CD14-positive monocyte (primary cell): ENCODE measurements at regions not wholly inside any gene's neighbourhood (a gene's known extent, or its start where the extent isn't known, plus 50 kb on each side); places are given as distances from the start of the nearest gene placed in this dataset.

Source experiments
- DNase-seq, 3 donors: peaks; one replicate each; pipeline ENCODE4 v3.0.0-alpha.2; 2011 to 2022
- H2AFZ ChIP-seq: 2 replicates; pipeline ENCODE4 v1.6.0; 2012; ENCODE audit warnings: mild to moderate bottlenecking, low read depth, low read length, inconsistent platforms; ENCODE audit not compliant: insufficient read depth, poor library complexity, severe bottlenecking
- H3K27ac ChIP-seq, 2 donors: 1 replicate in 1 of 2; 2 replicates in 1 of 2; pipeline ENCODE4 v1.5.1; 2012 to 2013; ENCODE audit warnings: low read length in 2 of 2, control low read depth in 1 of 2, inconsistent platforms in 1 of 2, low read depth in 1 of 2, mild to moderate bottlenecking in 1 of 2
- H3K27me3 ChIP-seq, 2 donors: one replicate each; pipeline versions ENCODE4 v1.6.0 to v1.6.1; 2011 to 2013; ENCODE audit warnings: low read length in 2 of 2; ENCODE audit not compliant: control insufficient read depth in 2 of 2, insufficient read depth in 2 of 2
- H3K36me3 ChIP-seq, 2 donors: replicated peaks in 1 of 2; 1 replicate in 1 of 2; 2 replicates in 1 of 2; pipeline versions ENCODE4 v1.5.1 to v1.6.1; 2012 to 2013; ENCODE audit warnings: low read length in 2 of 2, control low read depth in 1 of 2, inconsistent platforms in 1 of 2, mild to moderate bottlenecking in 1 of 2; ENCODE audit not compliant: insufficient read depth in 2 of 2, control insufficient read depth in 1 of 2
- H3K4me1 ChIP-seq, 2 donors: 1 replicate in 1 of 2; 2 replicates in 1 of 2; pipeline versions ENCODE4 v1.5.1 to v1.6.1; 2012 to 2013; ENCODE audit warnings: low read length in 2 of 2, control low read depth in 1 of 2, inconsistent platforms in 1 of 2, mild to moderate bottlenecking in 1 of 2, moderate library complexity in 1 of 2; ENCODE audit not compliant: insufficient read depth in 2 of 2, control insufficient read depth in 1 of 2
- H3K4me2 ChIP-seq: replicated peaks from 2 replicates; pipeline ENCODE3; 2012; ENCODE audit warnings: low read length, moderate library complexity, mild to moderate bottlenecking; ENCODE audit not compliant: poor library complexity, severe bottlenecking; ENCODE audit errors: extremely low read depth
- H3K4me3 ChIP-seq, 3 experiments: fragments of 200-600 bp in 1 of 3; sonication (generic) in 1 of 3; replicated peaks in 1 of 3; 1 replicate in 2 of 3; 2 replicates in 1 of 3; pipeline ENCODE4 v1.5.1; 2011 to 2013; ENCODE audit warnings: low read length in 3 of 3, mild to moderate bottlenecking in 3 of 3, control low read depth in 2 of 3, low read depth in 2 of 3, inconsistent platforms in 1 of 3, moderate library complexity in 1 of 3
- H3K79me2 ChIP-seq: 2 replicates; pipeline ENCODE4 v1.6.0; 2012; ENCODE audit warnings: mild to moderate bottlenecking, control low read depth, inconsistent platforms, low read length, moderate library complexity; ENCODE audit not compliant: insufficient read depth
- H3K9ac ChIP-seq: 2 replicates; pipeline ENCODE4 v1.6.0; 2017; ENCODE audit warnings: low read length, mild to moderate bottlenecking; ENCODE audit not compliant: insufficient read depth, poor library complexity, severe bottlenecking
- H3K9me3 ChIP-seq, 2 donors: replicated peaks in 1 of 2; 1 replicate in 1 of 2; 2 replicates in 1 of 2; pipeline versions ENCODE4 v1.5.1 to v1.6.1; 2012 to 2013; ENCODE audit warnings: low read length in 2 of 2, control low read depth in 1 of 2; ENCODE audit not compliant: control insufficient read depth in 1 of 2, insufficient read depth in 1 of 2
- H4K20me1 ChIP-seq: 2 replicates; pipeline ENCODE4 v1.6.0; 2012; ENCODE audit warnings: mild to moderate bottlenecking, low read length, control low read depth, moderate library complexity; ENCODE audit not compliant: insufficient read depth
- H3K27ac Mint-ChIP-seq, 7 donors: one replicate each; pipeline ENCODE4 v1.8.0; 2020; ENCODE audit warnings: mild to moderate bottlenecking in 7 of 7, mixed read lengths in 7 of 7, moderate library complexity in 6 of 7, inconsistent platforms in 2 of 7
- H3K27me3 Mint-ChIP-seq, 3 donors: one replicate each; pipeline ENCODE4 v1.8.0; 2021 to 2022; ENCODE audit warnings: low read depth in 3 of 3, mild to moderate bottlenecking in 3 of 3, mixed read lengths in 3 of 3, moderate library complexity in 3 of 3, inconsistent platforms in 1 of 3
- H3K36me3 Mint-ChIP-seq, 2 donors: one replicate each; pipeline ENCODE4 v1.8.0; 2020; ENCODE audit warnings: mixed read lengths in 2 of 2, inconsistent platforms in 1 of 2, mild to moderate bottlenecking in 1 of 2
- H3K4me1 Mint-ChIP-seq: one replicate; pipeline ENCODE4 v1.8.0; 2020; ENCODE audit warnings: mild to moderate bottlenecking, mixed read lengths
- H3K4me3 Mint-ChIP-seq, 2 donors: one replicate each; pipeline ENCODE4 v1.8.0; 2020; ENCODE audit warnings: mild to moderate bottlenecking in 2 of 2, mixed read lengths in 2 of 2, moderate library complexity in 1 of 2
- H3K9me3 Mint-ChIP-seq, 7 donors: one replicate each; pipeline ENCODE4 v1.8.0; 2020 to 2022; ENCODE audit warnings: mixed read lengths in 7 of 7, mild to moderate bottlenecking in 6 of 7, moderate library complexity in 6 of 7, inconsistent platforms in 2 of 7
- WGBS: methylation state at CpG from one replicate; pipeline ENCODE4 v1.1.5; 2013; ENCODE audit warnings: missing lambda C conversion rate; ENCODE audit not compliant: insufficient coverage; 5-methylcytosine and 5-hydroxymethylcytosine counted together
- intact Hi-C, 2 donors: fragments of 100-400 bp; cut with micrococcal nuclease; formaldehyde crosslinking; loops; one replicate each; pipeline versions ENCODE4 v1.15.0 to v1.15.1; 2023
- TF ChIP-seq, protein P1 (sequence below): fragments of 200-600 bp; IDR thresholded peaks from one replicate; pipeline ENCODE4 v1.8.0; 2022; ENCODE audit warnings: antibody characterized with exemption, mild to moderate bottlenecking

DNA sequence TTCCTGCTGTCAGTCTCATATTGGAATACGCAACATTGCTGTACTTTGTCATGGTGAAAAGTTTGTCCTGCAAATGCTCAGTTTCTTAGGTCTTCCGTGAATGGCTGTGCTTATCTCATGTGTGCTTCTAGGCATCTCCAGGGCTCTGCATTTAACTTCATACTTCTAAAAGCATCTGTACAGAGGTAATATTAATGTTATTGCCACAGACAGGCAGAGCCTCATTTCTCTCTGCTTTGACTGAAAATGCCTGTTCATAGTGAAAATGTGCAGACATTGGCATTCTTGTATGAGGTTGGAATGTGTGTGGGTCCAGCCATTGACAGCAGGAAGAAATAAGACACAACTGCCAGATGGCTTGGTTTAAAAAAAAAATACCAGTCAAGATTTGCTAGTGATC is 140.1 kb upstream of the TTC29 start:
- no peaks in the 10 kb centered on the region for H3K9me3 ChIP-seq
- no peak overlapping the region for H3K4me3 ChIP-seq
- Mint-ChIP-seq H3K4me1 (no peaks in the 10 kb centered on the region), H3K36me3 (no peaks in the 10 kb centered on the region), H3K9me3 (no peaks in the 10 kb centered on the region), H3K4me3 (no peak overlapping the region), H3K27ac (no peak overlapping the region), H3K27me3 (peaks cover 0 to 9% (median 5%) of the 10 kb centered on the region in 3 donors)
- no peaks in the 10 kb centered on the region for H3K36me3 ChIP-seq
- TF ChIP-seq, protein P1, sequence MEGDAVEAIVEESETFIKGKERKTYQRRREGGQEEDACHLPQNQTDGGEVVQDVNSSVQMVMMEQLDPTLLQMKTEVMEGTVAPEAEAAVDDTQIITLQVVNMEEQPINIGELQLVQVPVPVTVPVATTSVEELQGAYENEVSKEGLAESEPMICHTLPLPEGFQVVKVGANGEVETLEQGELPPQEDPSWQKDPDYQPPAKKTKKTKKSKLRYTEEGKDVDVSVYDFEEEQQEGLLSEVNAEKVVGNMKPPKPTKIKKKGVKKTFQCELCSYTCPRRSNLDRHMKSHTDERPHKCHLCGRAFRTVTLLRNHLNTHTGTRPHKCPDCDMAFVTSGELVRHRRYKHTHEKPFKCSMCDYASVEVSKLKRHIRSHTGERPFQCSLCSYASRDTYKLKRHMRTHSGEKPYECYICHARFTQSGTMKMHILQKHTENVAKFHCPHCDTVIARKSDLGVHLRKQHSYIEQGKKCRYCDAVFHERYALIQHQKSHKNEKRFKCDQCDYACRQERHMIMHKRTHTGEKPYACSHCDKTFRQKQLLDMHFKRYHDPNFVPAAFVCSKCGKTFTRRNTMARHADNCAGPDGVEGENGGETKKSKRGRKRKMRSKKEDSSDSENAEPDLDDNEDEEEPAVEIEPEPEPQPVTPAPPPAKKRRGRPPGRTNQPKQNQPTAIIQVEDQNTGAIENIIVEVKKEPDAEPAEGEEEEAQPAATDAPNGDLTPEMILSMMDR = no peak
- no peak overlapping the region for H3K27ac ChIP-seq
- no peak for DNase-seq
- intact Hi-C loops = no loop called here
- no peaks in the 10 kb centered on the region for H4K20me1 ChIP-seq
- no peak overlapping the region for H2AFZ ChIP-seq
- no peaks in the 10 kb centered on the region for H3K79me2 ChIP-seq
- 80% methylated on average over 1 of the region's 2 CpGs for WGBS
- H3K27me3 ChIP-seq = no peaks in the 10 kb centered on the region
- H3K9ac ChIP-seq = no peak overlapping the region
- H3K4me1 ChIP-seq = no peaks in the 10 kb centered on the region
- no peak overlapping the region for H3K4me2 ChIP-seq

DNA sequence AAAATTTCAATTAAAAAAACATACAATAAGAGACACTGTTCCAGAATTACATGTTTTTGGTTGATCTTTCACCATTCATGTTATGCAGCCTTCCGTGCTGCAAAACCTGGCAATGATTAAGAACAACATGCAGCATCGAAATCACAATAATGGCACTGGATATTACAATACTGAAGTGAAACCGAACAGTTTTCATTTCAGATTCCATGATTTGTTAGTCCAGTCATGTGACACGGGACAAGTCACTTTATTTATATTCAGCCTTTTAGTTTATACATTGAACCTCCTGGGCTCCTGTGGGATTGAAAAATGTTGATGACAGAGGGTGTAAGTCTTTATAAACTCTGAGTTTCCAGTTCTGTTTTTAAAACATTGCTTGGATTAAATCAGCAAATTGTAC is 142.5 kb upstream of the TTC29 start:
- peaks cover 0 to 9% (median 5%) of the 10 kb centered on the region in 3 donors for H3K27me3 Mint-ChIP-seq
- no peaks in the 10 kb centered on the region for H3K79me2 ChIP-seq
- H3K4me3 ChIP-seq = no peak overlapping the region
- 96% methylated on average over 2 of the region's 4 CpGs for WGBS
- H3K9me3 Mint-ChIP-seq = no peaks in the 10 kb centered on the region
- no peak for DNase-seq
- no peak overlapping the region for H3K27ac ChIP-seq
- no peak overlapping the region for H3K27ac Mint-ChIP-seq
- H4K20me1 ChIP-seq = no peaks in the 10 kb centered on the region
- H3K4me2 ChIP-seq = no peak overlapping the region
- H3K9me3 ChIP-seq = no peaks in the 10 kb centered on the region
- TF ChIP-seq, protein P1 = no peak
- no peaks in the 10 kb centered on the region for H3K4me1 Mint-ChIP-seq
- no peaks in the 10 kb centered on the region for H3K36me3 ChIP-seq
- H3K36me3 Mint-ChIP-seq = no peaks in the 10 kb centered on the region
- no peak overlapping the region for H2AFZ ChIP-seq
- H3K9ac ChIP-seq = no peak overlapping the region
- no peak overlapping the region for H3K4me3 Mint-ChIP-seq
- H3K27me3 ChIP-seq = no peaks in the 10 kb centered on the region
- intact Hi-C loops = no loop called here
- no peaks in the 10 kb centered on the region for H3K4me1 ChIP-seq
